IMR-90 (cell line): ENCODE measurements at regions not wholly inside any gene's neighbourhood (a gene's known extent, or its start where the extent isn't known, plus 50 kb on each side); places are given as distances from the start of the nearest gene placed in this dataset.

Source experiments
- ATAC-seq: fragments of 200-7000 bp; cut with Tn5 transposase; 2 replicates; pipeline ENCODE4 v1.9.1; 2020; ENCODE audit warnings: low read depth, mild to moderate bottlenecking, moderate library complexity
- BruUV-seq: library from RNA; stranded (reverse); fragments of 400-500 nt; replicated peaks from 2 replicates; lab custom pipeline; 2021; lab: Mats Ljungman, UMichigan
- CTCF ChIA-PET: fragments of 300-600 bp; formaldehyde crosslinking; extraction: SDS; loops from one replicate; lab custom pipeline; 2021; ENCODE audit warnings: antibody characterized with exemption; lab: Yijun Ruan, JAX
- POLR2A ChIA-PET: fragments of 300-600 bp; sonication (Branson Sonifier 250); formaldehyde crosslinking; loops from one replicate; lab custom pipeline; 2022; ENCODE audit warnings: antibody characterized with exemption; ENCODE audit not compliant: unreplicated experiment; lab: Charles Lee
- DNase-seq: peaks from one replicate; pipeline ENCODE4 v3.0.0; 2013
- H2AFZ ChIP-seq: replicated peaks from 2 replicates; pipeline ENCODE3; 2013; ENCODE audit warnings: low read length, mild to moderate bottlenecking; ENCODE audit not compliant: poor library complexity
- H2AK5ac ChIP-seq: 2 replicates; pipeline ENCODE4 v1.6.1; 2013; ENCODE audit warnings: low read depth, low read length, inconsistent platforms
- H2AK9ac ChIP-seq: replicated peaks from 2 replicates; pipeline ENCODE3; 2013; ENCODE audit warnings: mild to moderate bottlenecking, low read depth, low read length, moderate library complexity; ENCODE audit not compliant: poor library complexity
- H2BK120ac ChIP-seq: 2 replicates; pipeline ENCODE4 v1.6.1; 2013; ENCODE audit warnings: low read depth, low read length, inconsistent platforms
- H2BK15ac ChIP-seq: 3 replicates; pipeline ENCODE4 v1.6.1; 2013; ENCODE audit warnings: low read depth, low read length, inconsistent platforms
- H2BK20ac ChIP-seq: 2 replicates; pipeline ENCODE4 v1.6.1; 2013; ENCODE audit warnings: low read depth, mild to moderate bottlenecking, inconsistent platforms, low read length, moderate library complexity
- H2BK5ac ChIP-seq: 2 replicates; pipeline ENCODE4 v1.6.1; 2013; ENCODE audit warnings: mild to moderate bottlenecking, low read depth, low read length, inconsistent platforms; ENCODE audit not compliant: poor library complexity, severe bottlenecking
- H3K14ac ChIP-seq: replicated peaks from 2 replicates; pipeline ENCODE4 v1.6.1; 2013; ENCODE audit warnings: low read depth, low read length, inconsistent platforms
- H3K18ac ChIP-seq: 2 replicates; pipeline ENCODE4 v1.6.1; 2013; ENCODE audit warnings: low read depth, low read length, control low read depth
- H3K23ac ChIP-seq: 2 replicates; pipeline ENCODE4 v1.6.1; 2013; ENCODE audit warnings: low read depth, low read length, inconsistent platforms
- H3K27ac ChIP-seq: 2 replicates; pipeline ENCODE4 v1.5.1; 2013; ENCODE audit warnings: mild to moderate bottlenecking, control low read depth, low read length; ENCODE audit not compliant: insufficient read depth
- H3K27me3 ChIP-seq: 2 replicates; pipeline ENCODE4 v1.6.1; 2013; ENCODE audit warnings: low read length; ENCODE audit not compliant: control insufficient read depth, insufficient read depth
- H3K36me3 ChIP-seq: 2 replicates; pipeline ENCODE4 v1.6.1; 2013; ENCODE audit warnings: low read length, mixed read lengths; ENCODE audit not compliant: control insufficient read depth, insufficient read depth
- H3K4ac ChIP-seq: 2 replicates; pipeline ENCODE4 v1.6.1; 2013; ENCODE audit warnings: low read depth, low read length, inconsistent platforms
- H3K4me1 ChIP-seq: 2 replicates; pipeline ENCODE4 v1.6.1; 2013; ENCODE audit warnings: low read length, mixed read lengths; ENCODE audit not compliant: control insufficient read depth, insufficient read depth
- H3K4me2 ChIP-seq: 2 replicates; pipeline ENCODE4 v1.6.1; 2013; ENCODE audit warnings: low read depth, mild to moderate bottlenecking, control low read depth, low read length, moderate library complexity
- H3K4me3 ChIP-seq: 2 replicates; pipeline ENCODE4 v1.5.1; 2013; ENCODE audit warnings: low read depth, mild to moderate bottlenecking, control low read depth, low read length, moderate library complexity; ENCODE audit not compliant: insufficient read depth
- H3K56ac ChIP-seq: 2 replicates; pipeline ENCODE4 v1.6.1; 2013; ENCODE audit warnings: low read length, inconsistent platforms; ENCODE audit not compliant: insufficient read depth; ENCODE audit errors: extremely low read depth
- H3K79me1 ChIP-seq, 2 experiments: 2 replicates each; pipeline ENCODE4 v1.6.1; 2013; ENCODE audit warnings: low read length in 2 of 2, inconsistent platforms in 1 of 2, low read depth in 1 of 2
- H3K9ac ChIP-seq: 2 replicates; pipeline ENCODE4 v1.6.1; 2013; ENCODE audit warnings: low read depth, low read length, control low read depth
- H3K9me1 ChIP-seq: 2 replicates; pipeline ENCODE4 v1.6.1; 2013; ENCODE audit warnings: low read length, inconsistent platforms; ENCODE audit not compliant: insufficient read depth
- H3K9me3 ChIP-seq: 2 replicates; pipeline ENCODE4 v1.6.1; 2013; ENCODE audit warnings: low read length; ENCODE audit not compliant: control insufficient read depth, insufficient read depth
- H4K20me1 ChIP-seq: 2 replicates; pipeline ENCODE4 v1.6.1; 2013; ENCODE audit warnings: low read length, inconsistent platforms; ENCODE audit not compliant: insufficient read depth
- H4K5ac ChIP-seq: 2 replicates; pipeline ENCODE4 v1.6.1; 2013; ENCODE audit warnings: mild to moderate bottlenecking, low read depth, low read length, control low read depth
- H4K8ac ChIP-seq, 2 experiments: 2 replicates each; pipeline ENCODE4 v1.6.1; 2013; ENCODE audit warnings: low read depth in 2 of 2, low read length in 2 of 2, control low read depth in 1 of 2, inconsistent platforms in 1 of 2
- H4K91ac ChIP-seq: 2 replicates; pipeline ENCODE4 v1.6.1; 2013; ENCODE audit warnings: low read depth, low read length, inconsistent platforms; ENCODE audit not compliant: insufficient read depth
- BHLHE40 ChIP-seq: fragments of 150-350 bp; IDR thresholded peaks from 2 replicates; pipeline ENCODE4 v1.6.1; 2016; ENCODE audit warnings: mild to moderate bottlenecking, low read depth, low read length
- CEBPB ChIP-seq: IDR thresholded peaks from 2 replicates; pipeline ENCODE4 v1.6.1; 2012; ENCODE audit warnings: low read depth, low read length, improper control_type of control experiment
- CHD1 ChIP-seq: IDR thresholded peaks from 2 replicates; pipeline ENCODE4 v1.6.1; 2012; ENCODE audit warnings: low read depth, low read length, improper control_type of control experiment
- FOS ChIP-seq: fragments of 150-350 bp; IDR thresholded peaks from 2 replicates; pipeline ENCODE4 v1.6.1; 2016; ENCODE audit warnings: low read depth, low read length
- MAFK ChIP-seq: IDR thresholded peaks from 2 replicates; pipeline ENCODE4 v1.6.1; 2012; ENCODE audit warnings: low read depth, low read length, improper control_type of control experiment
- MAZ ChIP-seq: IDR thresholded peaks from 2 replicates; pipeline ENCODE4 v1.6.1; 2012; ENCODE audit warnings: low read depth, mild to moderate bottlenecking, low read length, improper control_type of control experiment, moderate library complexity, borderline replicate concordance
- MXI1 ChIP-seq: IDR thresholded peaks from 2 replicates; pipeline ENCODE4 v1.6.1; 2012; ENCODE audit warnings: low read depth, mild to moderate bottlenecking, low read length, moderate library complexity, borderline replicate concordance
- NFE2L2 ChIP-seq: fragments of 150-350 bp; IDR thresholded peaks from 2 replicates; pipeline ENCODE4 v1.6.1; 2016; ENCODE audit warnings: low read depth, mild to moderate bottlenecking, low read length
- POLR2A ChIP-seq: IDR thresholded peaks from 2 replicates; pipeline ENCODE4 v1.6.1; 2012; ENCODE audit warnings: mild to moderate bottlenecking, low read depth, low read length
- RAD21 ChIP-seq: IDR thresholded peaks from 2 replicates; pipeline ENCODE4 v1.6.1; 2012; ENCODE audit warnings: low read length, improper control_type of control experiment
- RCOR1 ChIP-seq: IDR thresholded peaks from 2 replicates; pipeline ENCODE4 v1.6.1; 2012; ENCODE audit warnings: mild to moderate bottlenecking, low read length, improper control_type of control experiment; ENCODE audit not compliant: insufficient replicate concordance
- RFX5 ChIP-seq: IDR thresholded peaks from 2 replicates; pipeline ENCODE4 v1.8.0; 2012; ENCODE audit warnings: low read depth, mild to moderate bottlenecking, low read length, moderate library complexity
- SMC3 ChIP-seq: fragments of 150-350 bp; IDR thresholded peaks from 2 replicates; pipeline ENCODE4 v1.6.1; 2016; ENCODE audit warnings: low read depth, mild to moderate bottlenecking, antibody characterized with exemption, low read length, moderate library complexity
- WGBS, 2 experiments: methylation state at CpG; one replicate each; pipeline versions ENCODE4 v1.1.5 to v1.1.7; 2013; ENCODE audit warnings: missing lambda C conversion rate in 2 of 2; ENCODE audit not compliant: insufficient read length in 1 of 2; ENCODE audit errors: extremely low coverage in 2 of 2; 5-methylcytosine and 5-hydroxymethylcytosine counted together
- dilution Hi-C: fragments of 300-500 bp; cut with HindIII; formaldehyde crosslinking; loops from one replicate; pipeline ENCODE4 v1.14.3; 2018; ENCODE audit warnings: low sequenced_read_pairs; ENCODE audit not compliant: unreplicated experiment
- in situ Hi-C: fragments of 300-500 bp; cut with MboI; formaldehyde crosslinking; loops from 3 replicates; pipeline ENCODE4 v1.14.3; 2019; ENCODE audit warnings: low sequenced_read_pairs, inconsistent platforms, mixed read lengths
- intact Hi-C: fragments of 100-400 bp; cut with micrococcal nuclease; formaldehyde crosslinking; loops from 2 replicates; pipeline ENCODE4 v1.10.0; 2022
- TF ChIP-seq, protein P1 (sequence below): fragments of 150-350 bp; IDR thresholded peaks from 2 replicates; pipeline ENCODE4 v1.6.1; 2016; ENCODE audit warnings: low read depth, mild to moderate bottlenecking, low read length, moderate library complexity, borderline replicate concordance
- TF ChIP-seq, protein P2 (sequence below): conservative IDR thresholded peaks from 2 replicates; pipeline ENCODE4 v1.5.1; 2012; ENCODE audit warnings: mild to moderate bottlenecking, low read depth, low read length, improper control_type of control experiment
- TF ChIP-seq, protein P3 (sequence below): fragments of 150-350 bp; IDR thresholded peaks from 2 replicates; pipeline ENCODE4 v1.6.1; 2017; ENCODE audit warnings: mild to moderate bottlenecking, antibody characterized with exemption, low read length, low read depth

DNA sequence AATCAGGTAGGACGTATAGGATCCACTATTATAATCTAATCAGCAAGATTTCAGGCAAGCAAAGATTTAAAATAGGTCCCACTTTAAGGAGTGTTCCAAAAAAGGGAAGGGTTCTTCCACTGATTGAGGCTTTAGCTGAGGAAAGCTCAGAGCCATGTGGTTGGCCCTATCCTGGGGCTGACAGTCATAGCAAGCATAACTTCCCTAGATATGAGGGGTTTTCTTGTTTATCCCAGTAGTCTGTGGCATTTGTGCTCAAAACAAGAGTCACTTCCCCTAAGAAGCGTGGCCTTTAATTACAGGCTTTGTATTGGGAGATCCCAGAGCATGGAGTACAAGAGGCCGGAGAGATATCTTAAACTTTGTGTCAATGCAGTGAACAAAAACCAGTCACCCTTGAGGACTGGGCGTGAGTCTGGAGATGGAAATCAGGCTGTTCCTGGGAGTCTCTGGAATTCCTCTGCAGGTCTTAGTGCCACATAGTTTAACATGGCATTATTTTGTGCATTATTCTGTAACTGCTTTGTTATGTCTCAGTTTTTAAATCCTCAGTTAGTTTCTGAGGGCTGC is 136.9 kb upstream of the FBXO11 start:
- Histone ChIP-seq H3K79me1 (no peaks in the 10 kb centered on the region), H2BK15ac (no peak overlapping the region), H4K20me1 (no peaks in the 10 kb centered on the region), H3K9me3 (no peaks in the 10 kb centered on the region), H3K27ac (no peak overlapping the region), H3K9ac (no peak overlapping the region), H3K36me3 (no peaks in the 10 kb centered on the region), H3K18ac (no peak overlapping the region), H2BK5ac (no peak overlapping the region), H3K4me3 (no peak overlapping the region), H3K23ac (no peak overlapping the region), H2AK5ac (no peak overlapping the region), H3K27me3 (no peaks in the 10 kb centered on the region), H3K4me1 (no peaks in the 10 kb centered on the region), H4K91ac (no peak overlapping the region), H2BK20ac (no peak overlapping the region), H4K5ac (no peak overlapping the region), H3K56ac (no peak overlapping the region), H2AFZ (no peak overlapping the region), H4K8ac (no peak overlapping the region), H3K4me2 (no peak overlapping the region), H2BK120ac (no peak overlapping the region), H2AK9ac (no peak overlapping the region), H3K14ac (no peak overlapping the region), H3K9me1 (no peaks in the 10 kb centered on the region), H3K4ac (no peak overlapping the region)
- DNase-seq (no peak), ATAC-seq (no peak)
- no peak for TF ChIP-seq POLR2A
- TF ChIP-seq SMC3 = no peak
- no peak for TF ChIP-seq MAZ
- TF ChIP-seq, protein P1, sequence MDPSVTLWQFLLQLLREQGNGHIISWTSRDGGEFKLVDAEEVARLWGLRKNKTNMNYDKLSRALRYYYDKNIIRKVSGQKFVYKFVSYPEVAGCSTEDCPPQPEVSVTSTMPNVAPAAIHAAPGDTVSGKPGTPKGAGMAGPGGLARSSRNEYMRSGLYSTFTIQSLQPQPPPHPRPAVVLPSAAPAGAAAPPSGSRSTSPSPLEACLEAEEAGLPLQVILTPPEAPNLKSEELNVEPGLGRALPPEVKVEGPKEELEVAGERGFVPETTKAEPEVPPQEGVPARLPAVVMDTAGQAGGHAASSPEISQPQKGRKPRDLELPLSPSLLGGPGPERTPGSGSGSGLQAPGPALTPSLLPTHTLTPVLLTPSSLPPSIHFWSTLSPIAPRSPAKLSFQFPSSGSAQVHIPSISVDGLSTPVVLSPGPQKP = no peak
- no peak for TF ChIP-seq MAFK
- TF ChIP-seq NFE2L2 = no peak
- TF ChIP-seq FOS = no peak
- no peak for TF ChIP-seq CEBPB
- TF ChIP-seq CHD1 = no peak
- no peak for TF ChIP-seq RAD21
- TF ChIP-seq, protein P2, sequence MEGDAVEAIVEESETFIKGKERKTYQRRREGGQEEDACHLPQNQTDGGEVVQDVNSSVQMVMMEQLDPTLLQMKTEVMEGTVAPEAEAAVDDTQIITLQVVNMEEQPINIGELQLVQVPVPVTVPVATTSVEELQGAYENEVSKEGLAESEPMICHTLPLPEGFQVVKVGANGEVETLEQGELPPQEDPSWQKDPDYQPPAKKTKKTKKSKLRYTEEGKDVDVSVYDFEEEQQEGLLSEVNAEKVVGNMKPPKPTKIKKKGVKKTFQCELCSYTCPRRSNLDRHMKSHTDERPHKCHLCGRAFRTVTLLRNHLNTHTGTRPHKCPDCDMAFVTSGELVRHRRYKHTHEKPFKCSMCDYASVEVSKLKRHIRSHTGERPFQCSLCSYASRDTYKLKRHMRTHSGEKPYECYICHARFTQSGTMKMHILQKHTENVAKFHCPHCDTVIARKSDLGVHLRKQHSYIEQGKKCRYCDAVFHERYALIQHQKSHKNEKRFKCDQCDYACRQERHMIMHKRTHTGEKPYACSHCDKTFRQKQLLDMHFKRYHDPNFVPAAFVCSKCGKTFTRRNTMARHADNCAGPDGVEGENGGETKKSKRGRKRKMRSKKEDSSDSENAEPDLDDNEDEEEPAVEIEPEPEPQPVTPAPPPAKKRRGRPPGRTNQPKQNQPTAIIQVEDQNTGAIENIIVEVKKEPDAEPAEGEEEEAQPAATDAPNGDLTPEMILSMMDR = no peak
- TF ChIP-seq, protein P3, sequence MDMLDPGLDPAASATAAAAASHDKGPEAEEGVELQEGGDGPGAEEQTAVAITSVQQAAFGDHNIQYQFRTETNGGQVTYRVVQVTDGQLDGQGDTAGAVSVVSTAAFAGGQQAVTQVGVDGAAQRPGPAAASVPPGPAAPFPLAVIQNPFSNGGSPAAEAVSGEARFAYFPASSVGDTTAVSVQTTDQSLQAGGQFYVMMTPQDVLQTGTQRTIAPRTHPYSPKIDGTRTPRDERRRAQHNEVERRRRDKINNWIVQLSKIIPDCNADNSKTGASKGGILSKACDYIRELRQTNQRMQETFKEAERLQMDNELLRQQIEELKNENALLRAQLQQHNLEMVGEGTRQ = no peak
- TF ChIP-seq BHLHE40 = no peak
- no peak for TF ChIP-seq MXI1
- TF ChIP-seq RFX5 = no peak
- TF ChIP-seq RCOR1 = no peak
- 100% methylated on average over 1 of the region's 4 CpGs; no CpG with 5 or more reads in 1 of the 2 experiments for WGBS, 2 experiments
- no TSS peak for BruUV-seq
- ChIA-PET CTCF (no interaction called here), POLR2A (no interaction called here)
- in situ Hi-C loops (no loop called here), intact Hi-C loops (no loop called here), dilution Hi-C loops (no loop called here)
